DOHH2 (cell line): ENCODE measurements at regions not wholly inside any gene's neighbourhood (a gene's known extent, or its start where the extent isn't known, plus 50 kb on each side); places are given as distances from the start of the nearest gene placed in this dataset.

ENCODE experiments used
- H3F3A ChIP-seq: fragments of 200-600 bp; sonication (generic), shearing (Covaris generic); 2 replicates; pipeline ENCODE4 v1.6.0; 2016; ENCODE audit warnings: antibody characterized with exemption, mild to moderate bottlenecking; ENCODE audit not compliant: control insufficient read depth, insufficient read depth
- H3K27ac ChIP-seq: fragments of 200-600 bp; sonication (generic); 2 replicates; pipeline ENCODE4 v1.5.1; 2014; ENCODE audit warnings: low read depth, mild to moderate bottlenecking, low read length, moderate library complexity
- H3K27me3 ChIP-seq: fragments of 200-600 bp; sonication (generic); 2 replicates; pipeline ENCODE4 v1.6.1; 2014; ENCODE audit warnings: mild to moderate bottlenecking, low read length, mixed read lengths; ENCODE audit not compliant: control insufficient read depth
- H3K36me3 ChIP-seq: fragments of 200-600 bp; sonication (generic); 2 replicates; pipeline ENCODE4 v1.6.1; 2014; ENCODE audit warnings: mild to moderate bottlenecking, low read length, moderate library complexity, mixed read lengths; ENCODE audit not compliant: control insufficient read depth
- H3K4me1 ChIP-seq: fragments of 200-600 bp; sonication (generic); 2 replicates; pipeline ENCODE4 v1.6.1; 2014; ENCODE audit warnings: mild to moderate bottlenecking, low read length, mixed read lengths; ENCODE audit not compliant: control insufficient read depth
- H3K4me2 ChIP-seq: fragments of 200-600 bp; sonication (generic); 2 replicates; pipeline ENCODE4 v1.6.0; 2014; ENCODE audit warnings: mild to moderate bottlenecking, low read length, moderate library complexity
- H3K4me3 ChIP-seq: fragments of 200-600 bp; sonication (generic); 2 replicates; pipeline ENCODE4 v1.5.1; 2014; ENCODE audit warnings: mild to moderate bottlenecking, low read length, mixed read lengths
- H3K79me2 ChIP-seq: fragments of 200-600 bp; sonication (generic); 2 replicates; pipeline ENCODE4 v1.6.1; 2014; ENCODE audit warnings: mild to moderate bottlenecking, low read length, mixed read lengths; ENCODE audit not compliant: control insufficient read depth
- H3K9me2 ChIP-seq: fragments of 200-600 bp; sonication (generic); replicated peaks from 2 replicates; pipeline ENCODE4 v1.6.1; 2014; ENCODE audit warnings: mild to moderate bottlenecking, low read length, mixed read lengths; ENCODE audit not compliant: control insufficient read depth
- H3K9me3 ChIP-seq: fragments of 200-600 bp; sonication (generic); 2 replicates; pipeline ENCODE4 v1.6.1; 2014; ENCODE audit warnings: antibody characterized with exemption, low read length, mixed read lengths; ENCODE audit not compliant: control insufficient read depth, insufficient read depth
- H4K20me1 ChIP-seq: fragments of 200-600 bp; sonication (generic); 2 replicates; pipeline ENCODE4 v1.6.0; 2014; ENCODE audit warnings: low read depth, mild to moderate bottlenecking, antibody characterized with exemption, low read length, moderate library complexity; ENCODE audit not compliant: control insufficient read depth, insufficient read depth
- CTCF ChIP-seq: fragments of 200-600 bp; sonication (generic); IDR thresholded peaks from one replicate; pipeline ENCODE4 v1.5.1; 2014; ENCODE audit warnings: antibody characterized with exemption, mild to moderate bottlenecking, low read depth, low read length; ENCODE audit not compliant: poor library complexity, severe bottlenecking
- EZH2phosphoT487 ChIP-seq: fragments of 200-600 bp; sonication (generic); IDR thresholded peaks from 2 replicates; pipeline ENCODE4 v1.6.1; 2017; ENCODE audit warnings: borderline replicate concordance, mild to moderate bottlenecking, antibody characterized with exemption, low read length, moderate library complexity, mixed read lengths

- no peak for TF ChIP-seq EZH2phosphoT487
- TF ChIP-seq CTCF: no peak
- Histone ChIP-seq H3K9me3 (no peaks in the 10 kb centered on the region), H3K4me3 (no peak overlapping the region), H3K36me3 (no peaks in the 10 kb centered on the region), H3K9me2 (no peaks in the 10 kb centered on the region), H3K79me2 (no peaks in the 10 kb centered on the region), H3F3A (no peaks in the 10 kb centered on the region), H3K4me2 (no peak overlapping the region), H3K27ac (no peak overlapping the region), H3K27me3 (no peaks in the 10 kb centered on the region), H4K20me1 (no peaks in the 10 kb centered on the region), H3K4me1 (no peaks in the 10 kb centered on the region)
Observed at GRCh38 chr2:167310442-167310841, 422.2 kb downstream of the XIRP2 start.
